ENCODE measurements at regions not wholly inside any gene's neighbourhood (a gene's known extent, or its start where the extent isn't known, plus 50 kb on each side); places are given as distances from the start of the nearest gene placed in this dataset.

DNA sequence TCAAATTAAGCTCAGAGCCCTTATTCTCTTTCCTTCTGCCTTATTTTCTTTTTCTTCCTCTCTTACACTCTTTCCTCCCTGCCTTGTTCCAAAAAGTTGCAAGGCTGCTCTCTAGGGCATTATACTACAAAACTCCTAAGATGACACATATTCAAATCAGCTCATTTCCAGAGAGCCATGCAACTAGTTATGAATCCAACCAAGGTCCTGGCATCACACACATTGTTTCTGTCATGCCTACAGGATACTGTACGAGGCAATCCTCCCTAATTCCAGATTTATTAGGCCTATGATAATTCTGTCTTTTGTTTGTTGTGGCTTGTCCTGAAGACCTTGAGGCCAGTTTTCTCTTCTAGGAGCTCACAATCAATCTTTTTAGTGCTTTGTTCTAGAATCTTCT is 87.0 kb upstream of the TBCA start:
- Histone ChIP-seq H4K20me1 (ENCODE audit: control insufficient read depth, extremely low read depth, insufficient read depth, low read length) (no peaks in the 10 kb centered on the region), H3K4me3 (ENCODE audit: control insufficient read depth in 2 of 3, extremely low read depth in 1 of 3, insufficient read depth in 2 of 3, low read depth in 1 of 3, low read length in 3 of 3) (no peak overlapping the region), H3K79me2 (ENCODE audit: control insufficient read depth, insufficient read depth, low read length) (no peaks in the 10 kb centered on the region), H3K9ac (ENCODE audit: control insufficient read depth, extremely low read depth, insufficient read depth, low read length) (no peak overlapping the region), H3K27me3 (ENCODE audit: control insufficient read depth, extremely low read depth, insufficient read depth, low read length) (peaks cover 6% of the 10 kb centered on the region), H2AFZ (ENCODE audit: control insufficient read depth, low read length) (no peak overlapping the region), H3K4me1 (ENCODE audit: control insufficient read depth, extremely low read depth, insufficient read depth, low read length) (no peaks in the 10 kb centered on the region), H3K9me1 (ENCODE audit: control insufficient read depth, extremely low read depth, insufficient read depth, low read length) (no peaks in the 10 kb centered on the region), H3K36me3 (ENCODE audit: control insufficient read depth in 2 of 2, extremely low read depth in 1 of 2, insufficient read depth in 2 of 2, low read length in 2 of 2) (no peaks in the 10 kb centered on the region), H3K4me2 (ENCODE audit: control insufficient read depth, extremely low read depth, insufficient read depth, low read depth, low read length) (no peak overlapping the region), H3K9me3 (ENCODE audit: control insufficient read depth, low read depth, low read length) (no peaks in the 10 kb centered on the region), H3K27ac (ENCODE audit: control insufficient read depth, insufficient read depth, low read length) (no peak overlapping the region)
- dilution Hi-C loops (cut with MboI; ENCODE audit: extremely low pct_ligation_motif_present, low sequenced_read_pairs): no loop called here
- TF ChIP-seq, protein P1, sequence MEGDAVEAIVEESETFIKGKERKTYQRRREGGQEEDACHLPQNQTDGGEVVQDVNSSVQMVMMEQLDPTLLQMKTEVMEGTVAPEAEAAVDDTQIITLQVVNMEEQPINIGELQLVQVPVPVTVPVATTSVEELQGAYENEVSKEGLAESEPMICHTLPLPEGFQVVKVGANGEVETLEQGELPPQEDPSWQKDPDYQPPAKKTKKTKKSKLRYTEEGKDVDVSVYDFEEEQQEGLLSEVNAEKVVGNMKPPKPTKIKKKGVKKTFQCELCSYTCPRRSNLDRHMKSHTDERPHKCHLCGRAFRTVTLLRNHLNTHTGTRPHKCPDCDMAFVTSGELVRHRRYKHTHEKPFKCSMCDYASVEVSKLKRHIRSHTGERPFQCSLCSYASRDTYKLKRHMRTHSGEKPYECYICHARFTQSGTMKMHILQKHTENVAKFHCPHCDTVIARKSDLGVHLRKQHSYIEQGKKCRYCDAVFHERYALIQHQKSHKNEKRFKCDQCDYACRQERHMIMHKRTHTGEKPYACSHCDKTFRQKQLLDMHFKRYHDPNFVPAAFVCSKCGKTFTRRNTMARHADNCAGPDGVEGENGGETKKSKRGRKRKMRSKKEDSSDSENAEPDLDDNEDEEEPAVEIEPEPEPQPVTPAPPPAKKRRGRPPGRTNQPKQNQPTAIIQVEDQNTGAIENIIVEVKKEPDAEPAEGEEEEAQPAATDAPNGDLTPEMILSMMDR (optimal IDR thresholded peaks at IDR 0.05 in 1 of 3, IDR thresholded peaks at IDR 0.05 in 1 of 3, conservative IDR thresholded peaks at IDR 0.05 in 1 of 3; ENCODE audit: extremely low read depth in 1 of 3, insufficient read depth in 2 of 3, low read length in 3 of 3): no peak
- TF ChIP-seq EZH2 (IDR thresholded peaks at IDR 0.05; ENCODE audit: low read length): no peak
- DNase-seq (ENCODE audit: low read depth, low spot score) (no peak), FAIRE-seq (no peak)

DNA sequence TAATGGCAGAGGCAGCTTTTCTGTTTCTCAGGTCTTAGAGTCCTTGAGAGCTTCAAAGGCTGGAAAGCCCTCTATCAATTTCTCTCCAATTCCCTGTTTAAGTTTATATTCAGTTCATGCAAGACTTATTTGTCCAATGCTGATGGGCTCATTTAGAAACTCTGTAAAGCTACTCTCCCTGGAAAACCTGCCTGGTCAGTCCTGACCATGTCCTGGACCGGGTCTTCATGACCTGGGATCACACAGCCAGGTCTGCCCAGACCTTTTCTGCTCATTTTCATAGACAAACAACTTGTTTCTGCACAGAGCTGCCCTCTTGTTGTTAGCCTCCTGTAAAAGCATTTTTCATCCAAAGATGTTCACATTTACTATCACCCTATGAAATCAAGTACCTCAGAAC is 85.4 kb upstream of the TBCA start:
- no peak overlapping the region for H3K4me3 ChIP-seq (ENCODE audit: control insufficient read depth in 2 of 3, extremely low read depth in 1 of 3, insufficient read depth in 2 of 3, low read depth in 1 of 3, low read length in 3 of 3)
- H3K9ac ChIP-seq (ENCODE audit: control insufficient read depth, extremely low read depth, insufficient read depth, low read length): no peak overlapping the region
- no peak overlapping the region for H3K4me2 ChIP-seq (ENCODE audit: control insufficient read depth, extremely low read depth, insufficient read depth, low read depth, low read length)
- H3K79me2 ChIP-seq (ENCODE audit: control insufficient read depth, insufficient read depth, low read length): no peaks in the 10 kb centered on the region
- DNase-seq (ENCODE audit: low read depth, low spot score): no peak
- no peak for TF ChIP-seq EZH2 (IDR thresholded peaks at IDR 0.05; ENCODE audit: low read length)
- TF ChIP-seq, protein P1 (optimal IDR thresholded peaks at IDR 0.05 in 1 of 3, IDR thresholded peaks at IDR 0.05 in 1 of 3, conservative IDR thresholded peaks at IDR 0.05 in 1 of 3; ENCODE audit: extremely low read depth in 1 of 3, insufficient read depth in 2 of 3, low read length in 3 of 3): no peak
- H3K27me3 ChIP-seq (ENCODE audit: control insufficient read depth, extremely low read depth, insufficient read depth, low read length): peaks cover 6% of the 10 kb centered on the region
- no peak overlapping the region for H2AFZ ChIP-seq (ENCODE audit: control insufficient read depth, low read length)
- H3K4me1 ChIP-seq (ENCODE audit: control insufficient read depth, extremely low read depth, insufficient read depth, low read length): no peaks in the 10 kb centered on the region
- dilution Hi-C loops (cut with MboI; ENCODE audit: extremely low pct_ligation_motif_present, low sequenced_read_pairs): no loop called here
- H3K9me1 ChIP-seq (ENCODE audit: control insufficient read depth, extremely low read depth, insufficient read depth, low read length): no peaks in the 10 kb centered on the region
- no peak overlapping the region for H3K27ac ChIP-seq (ENCODE audit: control insufficient read depth, insufficient read depth, low read length)
- FAIRE-seq: no peak
- H4K20me1 ChIP-seq (ENCODE audit: control insufficient read depth, extremely low read depth, insufficient read depth, low read length): no peaks in the 10 kb centered on the region
- no peaks in the 10 kb centered on the region for H3K9me3 ChIP-seq (ENCODE audit: control insufficient read depth, low read depth, low read length)
- no peaks in the 10 kb centered on the region for H3K36me3 ChIP-seq (ENCODE audit: control insufficient read depth in 2 of 2, extremely low read depth in 1 of 2, insufficient read depth in 2 of 2, low read length in 2 of 2)

All from keratinocyte (primary cell).